Naive thymus-derived CD8-positive, alpha-beta T cell (primary cell): ENCODE measurements at regions not wholly inside any gene's neighbourhood (a gene's known extent, or its start where the extent isn't known, plus 50 kb on each side); places are given as distances from the start of the nearest gene placed in this dataset.

Experiments
- ATAC-seq, 2 donors: fragments of 150-1000 bp; cut with Tn5 transposase in 1 of 2; sonication (Bioruptor Pico), chemical (Tn5 transposase) in 1 of 2; 1 replicate in 1 of 2; 2 replicates in 1 of 2; pipeline ENCODE4 v1.10.0; 2021; ENCODE audit warnings: mild to moderate bottlenecking in 2 of 2, moderate library complexity in 2 of 2
- POLR2A ChIA-PET: fragments of 350-600 bp; sonication (Branson Sonifier 250); formaldehyde crosslinking; loops from one replicate; lab custom pipeline; 2021; ENCODE audit warnings: antibody characterized with exemption; lab: Charles Lee
- DNase-seq, 10 donors: peaks; one replicate each; pipeline versions ENCODE4 v3.0.0 to v3.0.0-alpha.2; 2020 to 2022
- H3K27ac Mint-ChIP-seq, 10 donors: one replicate each; pipeline ENCODE4 v1.8.0; 2020 to 2022; ENCODE audit warnings: mild to moderate bottlenecking in 10 of 10, mixed read lengths in 10 of 10, moderate library complexity in 4 of 10, inconsistent platforms in 1 of 10
- H3K27me3 Mint-ChIP-seq, 5 donors: one replicate each; pipeline ENCODE4 v1.8.0; 2021 to 2022; ENCODE audit warnings: mixed read lengths in 5 of 5
- H3K36me3 Mint-ChIP-seq, 3 donors: one replicate each; pipeline ENCODE4 v1.8.0; 2020 to 2022; ENCODE audit warnings: mixed read lengths in 3 of 3, mild to moderate bottlenecking in 2 of 3, inconsistent platforms in 1 of 3
- H3K4me1 Mint-ChIP-seq, 4 donors: one replicate each; pipeline ENCODE4 v1.8.0; 2021 to 2022; ENCODE audit warnings: mixed read lengths in 4 of 4
- H3K4me3 Mint-ChIP-seq, 10 donors: one replicate each; pipeline ENCODE4 v1.8.0; 2020 to 2022; ENCODE audit warnings: mild to moderate bottlenecking in 10 of 10, mixed read lengths in 10 of 10, moderate library complexity in 6 of 10, inconsistent platforms in 1 of 10
- H3K9me3 Mint-ChIP-seq, 9 donors: one replicate each; pipeline ENCODE4 v1.8.0; 2020 to 2022; ENCODE audit warnings: mixed read lengths in 9 of 9, mild to moderate bottlenecking in 3 of 9, inconsistent platforms in 1 of 9, moderate library complexity in 1 of 9

GRCh38 chr13:99027661-99028425 lies 50.0 kb upstream of the DOCK9 start:
- H3K36me3 Mint-ChIP-seq, result no peaks in the 10 kb centered on the region
- ATAC-seq, result no peak
- peaks cover 0 to 1% (median 0%) of the 10 kb centered on the region in 5 donors for H3K27me3 Mint-ChIP-seq
- H3K4me3 Mint-ChIP-seq, result peak overlapping the region in 1 of 10 donors; percentile 4
- peak overlapping the region in 7 of 10 donors; percentile 18 to 79 (median 60) for H3K27ac Mint-ChIP-seq
- DNase-seq, result no peak
- POLR2A ChIA-PET, result interaction anchor here (0.7 to 2.2 kb wide), 2 partner anchors 18 to 58 kb away, joined by 3 to 7 read pairs; no protein-coding TSS in a partner anchor
- peaks cover 0 to 5% (median 0%) of the 10 kb centered on the region in 9 donors for H3K9me3 Mint-ChIP-seq
- peaks cover 24 to 73% (median 66%) of the 10 kb centered on the region in 4 donors for H3K4me1 Mint-ChIP-seq

- Mint-ChIP-seq H3K27me3 (peaks cover 0 to 4% (median 0%) of the 10 kb centered on the region in 5 donors), H3K36me3 (peaks cover 0 to 1% (median 0%) of the 10 kb centered on the region in 3 donors), H3K9me3 (peaks cover 0 to 5% (median 0%) of the 10 kb centered on the region in 9 donors), H3K4me3 (peak overlapping the region in 2 of 10 donors; percentile 22 to 41), H3K27ac (peak overlapping the region in 6 of 10 donors; percentile 7 to 85 (median 72)), H3K4me1 (peaks cover 28 to 76% (median 66%) of the 10 kb centered on the region in 4 donors)
- ATAC-seq (peak; percentile 54 to 81), DNase-seq (peak in 6 of 10 donors; percentile 15 to 67 (median 48))
- POLR2A ChIA-PET, result interaction anchor here (0.7 to 2.2 kb wide), 3 partner anchors 17 to 59 kb away, joined by 3 to 7 read pairs (median 3); no protein-coding TSS in a partner anchor
Measured at GRCh38 chr13:99028890-99029289, 51.0 kb upstream of the DOCK9 start.

- Mint-ChIP-seq H3K36me3 (peaks cover 0 to 4% (median 2%) of the 10 kb centered on the region in 3 donors), H3K27me3 (peaks cover 0 to 8% (median 0%) of the 10 kb centered on the region in 5 donors), H3K4me3 (no peak overlapping the region), H3K27ac (peak overlapping the region in 5 of 10 donors; percentile 6 to 79 (median 37)), H3K4me1 (peaks cover 29 to 73% (median 66%) of the 10 kb centered on the region in 4 donors), H3K9me3 (peaks cover 0 to 5% (median 0%) of the 10 kb centered on the region in 9 donors)
- POLR2A ChIA-PET, result interaction anchor here (2.2 kb wide), 1 partner anchor 56 kb away, joined by 7 read pairs; no protein-coding TSS in a partner anchor
- no peak for ATAC-seq
- no peak for DNase-seq
Measured at GRCh38 chr13:99029576-99029975, 51.7 kb upstream of the DOCK9 start.

- POLR2A ChIA-PET, result no interaction called here
- peak overlapping the region in 5 of 10 donors; percentile 6 to 73 (median 34) for H3K27ac Mint-ChIP-seq
- peaks cover 0 to 7% (median 0%) of the 10 kb centered on the region in 5 donors for H3K27me3 Mint-ChIP-seq
- no peak for ATAC-seq
- H3K4me3 Mint-ChIP-seq, result no peak overlapping the region
- H3K36me3 Mint-ChIP-seq, result peaks cover 3 to 11% (median 6%) of the 10 kb centered on the region in 3 donors
- peaks cover 0 to 5% (median 0%) of the 10 kb centered on the region in 9 donors for H3K9me3 Mint-ChIP-seq
- no peak for DNase-seq
- peaks cover 27 to 72% (median 61%) of the 10 kb centered on the region in 4 donors for H3K4me1 Mint-ChIP-seq
Measured at GRCh38 chr13:99030326-99030725, 52.5 kb upstream of the DOCK9 start.

- POLR2A ChIA-PET, result interaction anchor here (0.6 to 1.3 kb wide), 3 partner anchors 12 to 182 kb away, joined by 3 to 6 read pairs (median 3); no protein-coding TSS in a partner anchor
- peaks cover 26 to 60% (median 53%) of the 10 kb centered on the region in 4 donors for H3K4me1 Mint-ChIP-seq
Measured at GRCh38 chr13:99031832-99032231, 54.0 kb upstream of the DOCK9 start.

GRCh38 chr13:99033814-99034213 lies 56.0 kb upstream of the DOCK9 start:
- peaks cover 4 to 20% (median 14%) of the 10 kb centered on the region in 3 donors for H3K36me3 Mint-ChIP-seq
- peak; percentile 73 to 79 for ATAC-seq
- POLR2A ChIA-PET, result interaction anchor here (1.3 kb wide), 1 partner anchor 53 kb away, joined by 10 read pairs; no protein-coding TSS in a partner anchor
- no peak overlapping the region for H3K4me3 Mint-ChIP-seq
- H3K4me1 Mint-ChIP-seq, result peaks cover 20 to 49% (median 40%) of the 10 kb centered on the region in 4 donors
- peak overlapping the region in 8 of 10 donors; percentile 7 to 71 (median 46) for H3K27ac Mint-ChIP-seq
- H3K27me3 Mint-ChIP-seq, result peaks cover 0 to 12% (median 0%) of the 10 kb centered on the region in 5 donors
- peak in 2 of 10 donors; percentile 39 to 46 for DNase-seq
- H3K9me3 Mint-ChIP-seq, result peaks cover 0 to 3% (median 0%) of the 10 kb centered on the region in 9 donors

More at GRCh38 chr13:99031832-99032231, 54.0 kb upstream of the DOCK9 start:
- Mint-ChIP-seq H3K36me3 (peaks cover 4 to 20% (median 12%) of the 10 kb centered on the region in 3 donors), H3K27me3 (peaks cover 0 to 7% (median 0%) of the 10 kb centered on the region in 5 donors), H3K27ac (peak overlapping the region in 2 of 10 donors; percentile 9 to 15), H3K4me3 (no peak overlapping the region), H3K9me3 (peaks cover 0 to 5% (median 0%) of the 10 kb centered on the region in 9 donors)
- DNase-seq (no peak), ATAC-seq (no peak)

- ATAC-seq (no peak), DNase-seq (no peak)
- H3K27me3 Mint-ChIP-seq, result peaks cover 0 to 12% (median 0%) of the 10 kb centered on the region in 5 donors
- H3K4me1 Mint-ChIP-seq, result peaks cover 17 to 44% (median 37%) of the 10 kb centered on the region in 4 donors
- peaks cover 4 to 20% (median 14%) of the 10 kb centered on the region in 3 donors for H3K36me3 Mint-ChIP-seq
- no peak overlapping the region for H3K4me3 Mint-ChIP-seq
- H3K27ac Mint-ChIP-seq, result peak overlapping the region in 7 of 10 donors; percentile 7 to 83 (median 46)
- POLR2A ChIA-PET, result interaction anchor here (1.3 kb wide), 1 partner anchor 52 kb away, joined by 10 read pairs; no protein-coding TSS in a partner anchor
- H3K9me3 Mint-ChIP-seq, result peaks cover 0 to 1% (median 0%) of the 10 kb centered on the region in 9 donors
Measured at GRCh38 chr13:99034333-99035085, 56.6 kb upstream of the DOCK9 start.

- H3K4me3 Mint-ChIP-seq, result no peak overlapping the region
- peaks cover 4 to 20% (median 14%) of the 10 kb centered on the region in 3 donors for H3K36me3 Mint-ChIP-seq
- DNase-seq (no peak), ATAC-seq (no peak)
- POLR2A ChIA-PET, result interaction anchor here (0.9 kb wide), 1 partner anchor 48 kb away, joined by 3 read pairs; no protein-coding TSS in a partner anchor
- H3K27ac Mint-ChIP-seq, result peak overlapping the region in 1 of 10 donors; percentile 71
- peaks cover 21 to 40% (median 28%) of the 10 kb centered on the region in 4 donors for H3K4me1 Mint-ChIP-seq
- no peaks in the 10 kb centered on the region for H3K9me3 Mint-ChIP-seq
- H3K27me3 Mint-ChIP-seq, result peaks cover 0 to 15% (median 0%) of the 10 kb centered on the region in 5 donors
Measured at GRCh38 chr13:99035715-99036114, 57.9 kb upstream of the DOCK9 start.

- Mint-ChIP-seq H3K4me1 (peaks cover 25 to 55% (median 43%) of the 10 kb centered on the region in 4 donors), H3K4me3 (no peak overlapping the region), H3K9me3 (no peaks in the 10 kb centered on the region), H3K36me3 (peaks cover 4 to 20% (median 14%) of the 10 kb centered on the region in 3 donors), H3K27ac (peak overlapping the region in 3 of 10 donors; percentile 4 to 79 (median 49)), H3K27me3 (peaks cover 0 to 23% (median 0%) of the 10 kb centered on the region in 5 donors)
- no peak for ATAC-seq
- no peak for DNase-seq
- POLR2A ChIA-PET, result interaction anchor here (0.8 kb wide), 1 partner anchor 51 kb away, joined by 3 read pairs; no protein-coding TSS in a partner anchor
Measured at GRCh38 chr13:99037756-99038155, 59.9 kb upstream of the DOCK9 start.

- Mint-ChIP-seq H3K36me3 (peaks cover 4 to 14% (median 12%) of the 10 kb centered on the region in 3 donors), H3K4me1 (peaks cover 30 to 58% (median 49%) of the 10 kb centered on the region in 4 donors), H3K9me3 (no peaks in the 10 kb centered on the region), H3K27me3 (peaks cover 0 to 17% (median 0%) of the 10 kb centered on the region in 5 donors), H3K27ac (peak overlapping the region in 7 of 10 donors; percentile 10 to 96 (median 52)), H3K4me3 (no peak overlapping the region)
- DNase-seq, result no peak
- POLR2A ChIA-PET, result no interaction called here
- ATAC-seq, result no peak
Measured at GRCh38 chr13:99039718-99040280, 61.9 kb upstream of the DOCK9 start.

- Mint-ChIP-seq H3K4me3 (no peak overlapping the region), H3K9me3 (no peaks in the 10 kb centered on the region), H3K27ac (peak overlapping the region; percentile 11 to 96 (median 58)), H3K36me3 (peaks cover 0 to 7% (median 6%) of the 10 kb centered on the region in 3 donors), H3K27me3 (peaks cover 0 to 17% (median 0%) of the 10 kb centered on the region in 5 donors), H3K4me1 (peaks cover 34 to 61% (median 56%) of the 10 kb centered on the region in 4 donors)
- DNase-seq, result no peak
- ATAC-seq, result no peak
- POLR2A ChIA-PET, result no interaction called here
Measured at GRCh38 chr13:99040536-99041131, 62.8 kb upstream of the DOCK9 start.
